ENCODE measurements at regions not wholly inside any gene's neighbourhood (a gene's known extent, or its start where the extent isn't known, plus 50 kb on each side); places are given as distances from the start of the nearest gene placed in this dataset.

GRCh38 chr15:62439543-62440016 lies 274.5 kb upstream of the C2CD4B start:
- DNase-seq (ENCODE audit: low read depth in 2 of 2), result no peak

- no peak for DNase-seq (ENCODE audit: low read depth in 2 of 2)
These were observed 275.4 kb upstream of the C2CD4B start for GRCh38 chr15:62440362-62441105.

GRCh38 chr15:62444104-62445022 lies 279.3 kb upstream of the C2CD4B start:
- no peak for DNase-seq (ENCODE audit: low read depth in 2 of 2)

GRCh38 chr15:62445244-62445643 lies 280.2 kb upstream of the C2CD4B start:
- DNase-seq (ENCODE audit: low read depth in 2 of 2), result no peak

- DNase-seq (ENCODE audit: low read depth in 2 of 2), result no peak
These were observed 281.9 kb upstream of the C2CD4B start for GRCh38 chr15:62446984-62447383.

GRCh38 chr15:62447742-62448141 lies 282.7 kb upstream of the C2CD4B start:
- no peak for DNase-seq (ENCODE audit: low read depth in 2 of 2)

GRCh38 chr15:62449638-62450037 lies 284.6 kb upstream of the C2CD4B start:
- DNase-seq (ENCODE audit: low read depth in 2 of 2), result no peak

GRCh38 chr15:62450061-62450460 lies 285.0 kb upstream of the C2CD4B start:
- no peak for DNase-seq (ENCODE audit: low read depth in 2 of 2)

- no peak for DNase-seq (ENCODE audit: low read depth in 2 of 2)
These were observed 286.9 kb upstream of the C2CD4B start for GRCh38 chr15:62452026-62452425.

- no peak for DNase-seq (ENCODE audit: low read depth in 2 of 2)
These were observed 287.6 kb upstream of the C2CD4B start for GRCh38 chr15:62452667-62453066.

GRCh38 chr15:62453375-62453774 lies 288.3 kb upstream of the C2CD4B start:
- DNase-seq (ENCODE audit: low read depth in 2 of 2), result no peak

GRCh38 chr15:62453981-62454380 lies 288.9 kb upstream of the C2CD4B start:
- no peak for DNase-seq (ENCODE audit: low read depth in 2 of 2)

GRCh38 chr15:62454567-62455172 lies 289.6 kb upstream of the C2CD4B start:
- no peak for DNase-seq (ENCODE audit: low read depth in 2 of 2)

GRCh38 chr15:62455441-62455921 lies 290.4 kb upstream of the C2CD4B start:
- DNase-seq (ENCODE audit: low read depth in 2 of 2), result no peak

GRCh38 chr15:62456011-62456920 lies 291.2 kb upstream of the C2CD4B start:
- no peak for DNase-seq (ENCODE audit: low read depth in 2 of 2)

- DNase-seq (ENCODE audit: low read depth in 2 of 2), result no peak
These were observed 292.0 kb upstream of the C2CD4B start for GRCh38 chr15:62457100-62457499.

GRCh38 chr15:62459875-62460274 lies 294.8 kb upstream of the C2CD4B start:
- DNase-seq (ENCODE audit: low read depth in 2 of 2), result no peak

GRCh38 chr15:62462268-62462667 lies 297.2 kb upstream of the C2CD4B start:
- DNase-seq (ENCODE audit: low read depth in 2 of 2), result no peak

GRCh38 chr15:62462721-62463120 lies 297.6 kb upstream of the C2CD4B start:
- DNase-seq (ENCODE audit: low read depth in 2 of 2), result no peak

GRCh38 chr15:62464705-62465104 lies 299.6 kb upstream of the C2CD4B start:
- no peak for DNase-seq (ENCODE audit: low read depth in 2 of 2)

GRCh38 chr15:62465173-62465572 lies 300.1 kb upstream of the C2CD4B start:
- no peak for DNase-seq (ENCODE audit: low read depth in 2 of 2)

All from stimulated activated CD8-positive, alpha-beta memory T cell treated with anti-CD3 and anti-CD28 coated beads, Interleukin-15, amount 100 ng/mL, for 4 hours (primary cell).